ENCODE measurements at regions not wholly inside any gene's neighbourhood (a gene's known extent, or its start where the extent isn't known, plus 50 kb on each side); places are given as distances from the start of the nearest gene placed in this dataset.
"Not testable (repeated sequence)": the region's sequence is repeated elsewhere in the genome, so short reads cannot be mapped to it uniquely, and the experiment has no call there.

GRCh38 chr15:87722941-87723691 is 533.4 kb downstream of the NTRK3 start:
- DNase-seq: no peak

- no peak for DNase-seq
Measured at GRCh38 chr15:87720235-87720634, 536.3 kb downstream of the NTRK3 start.

- no peak for DNase-seq
Measured at GRCh38 chr15:87716422-87716821, 540.1 kb downstream of the NTRK3 start.

GRCh38 chr15:87715252-87715651 is 541.3 kb downstream of the NTRK3 start:
- no peak for DNase-seq

- no peak for DNase-seq
Measured at GRCh38 chr15:87713475-87713879, 543.1 kb downstream of the NTRK3 start.

- DNase-seq: no peak
Measured at GRCh38 chr15:87712211-87712610, 544.3 kb downstream of the NTRK3 start.

- no peak for DNase-seq
Measured at GRCh38 chr15:87711026-87711425, 545.5 kb downstream of the NTRK3 start.

- DNase-seq: no peak
Measured at GRCh38 chr15:87710406-87710805, 546.1 kb downstream of the NTRK3 start.

- no peak for DNase-seq
Measured at GRCh38 chr15:87707566-87708130, 548.9 kb downstream of the NTRK3 start.

- no peak for DNase-seq
Measured at GRCh38 chr15:87707071-87707470, 549.5 kb downstream of the NTRK3 start.

- DNase-seq: no peak
Measured at GRCh38 chr15:87706001-87706400, 550.5 kb downstream of the NTRK3 start.

- peak in 1 of 2 experiments; percentile 29 for DNase-seq
Measured at GRCh38 chr15:87704276-87704675, 552.3 kb downstream of the NTRK3 start.

GRCh38 chr15:87703327-87704111 is 553.0 kb downstream of the NTRK3 start:
- peak; percentile 14 to 27 for DNase-seq

GRCh38 chr15:87702270-87702669 is 554.3 kb downstream of the NTRK3 start:
- no peak for DNase-seq

- not testable (repeated sequence) for DNase-seq
Measured at GRCh38 chr15:87698467-87698866, 558.1 kb downstream of the NTRK3 start.

GRCh38 chr15:87689716-87690115 is 566.8 kb downstream of the NTRK3 start:
- no peak for DNase-seq

GRCh38 chr15:87687523-87687870 is 569.0 kb downstream of the NTRK3 start:
- DNase-seq: no peak

GRCh38 chr15:87686841-87687522 is 569.6 kb downstream of the NTRK3 start:
- DNase-seq: no peak

- no peak for DNase-seq
Measured at GRCh38 chr15:87686339-87686738, 570.2 kb downstream of the NTRK3 start.

GRCh38 chr15:87682527-87682926 is 574.0 kb downstream of the NTRK3 start:
- DNase-seq: no peak

- DNase-seq: no peak
Measured at GRCh38 chr15:87681104-87681503, 575.4 kb downstream of the NTRK3 start.

GRCh38 chr15:87680208-87680607 is 576.3 kb downstream of the NTRK3 start:
- DNase-seq: no peak

GRCh38 chr15:87675271-87675670 is 581.3 kb downstream of the NTRK3 start:
- DNase-seq: no peak

Data from SHP77 (cell line).